Neural progenitor cell (in vitro differentiated cells): ENCODE measurements at regions not wholly inside any gene's neighbourhood (a gene's known extent, or its start where the extent isn't known, plus 50 kb on each side); places are given as distances from the start of the nearest gene placed in this dataset.

Source experiments
- DNase-seq: peaks from one replicate; pipeline ENCODE4 v3.0.0-alpha.2; 2016; ENCODE audit warnings: low spot score
- H2AFZ ChIP-seq: fragments of 200-600 bp; sonication (generic); replicated peaks from 2 replicates; pipeline ENCODE4 v1.6.1; 2016; ENCODE audit warnings: antibody characterized with exemption
- H3F3A ChIP-seq: fragments of 200-600 bp; sonication (generic); 2 replicates; pipeline ENCODE4 v1.6.1; 2016; ENCODE audit warnings: antibody characterized with exemption, low read depth
- H3K27ac ChIP-seq: fragments of 200-600 bp; sonication (generic); 2 replicates; pipeline ENCODE4 v1.5.1; 2016; ENCODE audit warnings: mild to moderate bottlenecking
- H3K27me3 ChIP-seq: fragments of 200-600 bp; sonication (generic); 2 replicates; pipeline ENCODE4 v1.6.1; 2016; ENCODE audit warnings: mild to moderate bottlenecking, moderate library complexity
- H3K36me3 ChIP-seq: fragments of 200-600 bp; sonication (generic); 2 replicates; pipeline ENCODE4 v1.5.1; 2016
- H3K4me1 ChIP-seq: fragments of 200-600 bp; sonication (generic); 2 replicates; pipeline ENCODE4 v1.6.1; 2016; ENCODE audit warnings: mixed run types
- H3K4me2 ChIP-seq: fragments of 200-600 bp; sonication (generic); 2 replicates; pipeline ENCODE4 v1.6.1; 2016
- H3K4me3 ChIP-seq: fragments of 200-600 bp; sonication (generic); 2 replicates; pipeline ENCODE4 v1.5.1; 2016
- H3K79me2 ChIP-seq: fragments of 200-600 bp; sonication (generic); 2 replicates; pipeline ENCODE4 v1.6.1; 2016; ENCODE audit warnings: low read depth
- H3K9ac ChIP-seq: fragments of 200-600 bp; sonication (generic); 2 replicates; pipeline ENCODE4 v1.6.1; 2016
- H3K9me3 ChIP-seq: fragments of 200-600 bp; sonication (generic); 2 replicates; pipeline ENCODE4 v1.5.1; 2016; ENCODE audit warnings: low read depth
- H4K20me1 ChIP-seq: fragments of 200-600 bp; sonication (generic); 2 replicates; pipeline ENCODE4 v1.6.1; 2016; ENCODE audit warnings: low read depth
- H3K27ac Mint-ChIP-seq: 3 replicates; pipeline ENCODE4 v1.8.0; 2021; ENCODE audit warnings: mixed read lengths
- H3K27me3 Mint-ChIP-seq: 2 replicates; pipeline ENCODE4 v1.8.0; 2022; ENCODE audit warnings: low read depth, mild to moderate bottlenecking, inconsistent platforms, moderate library complexity, mixed read lengths; ENCODE audit not compliant: insufficient read depth
- H3K36me3 Mint-ChIP-seq: 3 replicates; pipeline ENCODE4 v1.8.0; 2021; ENCODE audit warnings: mixed read lengths
- H3K4me1 Mint-ChIP-seq: 3 replicates; pipeline ENCODE4 v1.8.0; 2021; ENCODE audit warnings: mixed read lengths
- H3K4me3 Mint-ChIP-seq: 3 replicates; pipeline ENCODE4 v1.8.0; 2021; ENCODE audit warnings: mild to moderate bottlenecking, moderate library complexity, mixed read lengths
- H3K9me3 Mint-ChIP-seq: 3 replicates; pipeline ENCODE4 v1.8.0; 2020; ENCODE audit warnings: mixed read lengths
- EZH2 ChIP-seq: fragments of 200-600 bp; sonication (generic); IDR thresholded peaks from 2 replicates; pipeline ENCODE4 v1.6.1; 2017; ENCODE audit warnings: antibody characterized with exemption, mild to moderate bottlenecking, moderate library complexity
- EZH2phosphoT487 ChIP-seq: fragments of 200-600 bp; sonication (generic); IDR thresholded peaks from 2 replicates; pipeline ENCODE4 v1.6.1; 2017; ENCODE audit warnings: antibody characterized with exemption
- TF ChIP-seq, protein P1 (sequence below): fragments of 200-600 bp; sonication (generic); IDR thresholded peaks from 2 replicates; pipeline ENCODE4 v1.5.1; 2017; ENCODE audit warnings: antibody characterized with exemption, mild to moderate bottlenecking

DNA sequence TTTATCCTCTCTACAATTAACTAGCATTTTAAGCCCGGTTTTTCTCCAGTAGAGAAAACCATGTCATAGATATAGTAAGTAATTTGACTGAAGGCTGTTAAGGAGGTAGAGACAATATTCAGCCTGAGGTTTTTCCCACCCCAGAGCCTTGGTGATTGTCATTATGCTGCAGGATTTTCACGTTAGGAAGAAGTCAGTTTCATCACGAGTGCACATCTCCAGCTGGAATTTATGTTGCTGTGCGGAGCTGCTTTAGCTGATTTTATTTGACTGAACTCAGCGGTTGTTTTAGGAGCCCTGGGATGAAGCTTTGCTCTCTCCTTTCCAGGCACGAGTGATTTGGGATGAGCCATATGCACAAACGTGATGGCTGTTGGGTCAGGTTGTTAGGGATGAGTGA is 271.3 kb upstream of the RGMA start:
- Histone ChIP-seq H3K4me1 (peaks cover 58% of the 10 kb centered on the region), H3K27me3 (no peaks in the 10 kb centered on the region), H2AFZ (no peak overlapping the region), H3K4me3 (no peak overlapping the region), H3K4me2 (peak overlapping the region; percentile 49), H3K79me2 (peaks cover 7% of the 10 kb centered on the region), H3F3A (peaks cover 59% of the 10 kb centered on the region), H3K9me3 (no peaks in the 10 kb centered on the region), H3K36me3 (no peaks in the 10 kb centered on the region), H3K27ac (peak overlapping the region; percentile 62), H3K9ac (no peak overlapping the region), H4K20me1 (no peaks in the 10 kb centered on the region)
- peaks cover 20% of the 10 kb centered on the region for H3K36me3 Mint-ChIP-seq
- H3K4me3 Mint-ChIP-seq = no peak overlapping the region
- TF ChIP-seq EZH2phosphoT487 (no peak), EZH2 (no peak)
- TF ChIP-seq, protein P1, sequence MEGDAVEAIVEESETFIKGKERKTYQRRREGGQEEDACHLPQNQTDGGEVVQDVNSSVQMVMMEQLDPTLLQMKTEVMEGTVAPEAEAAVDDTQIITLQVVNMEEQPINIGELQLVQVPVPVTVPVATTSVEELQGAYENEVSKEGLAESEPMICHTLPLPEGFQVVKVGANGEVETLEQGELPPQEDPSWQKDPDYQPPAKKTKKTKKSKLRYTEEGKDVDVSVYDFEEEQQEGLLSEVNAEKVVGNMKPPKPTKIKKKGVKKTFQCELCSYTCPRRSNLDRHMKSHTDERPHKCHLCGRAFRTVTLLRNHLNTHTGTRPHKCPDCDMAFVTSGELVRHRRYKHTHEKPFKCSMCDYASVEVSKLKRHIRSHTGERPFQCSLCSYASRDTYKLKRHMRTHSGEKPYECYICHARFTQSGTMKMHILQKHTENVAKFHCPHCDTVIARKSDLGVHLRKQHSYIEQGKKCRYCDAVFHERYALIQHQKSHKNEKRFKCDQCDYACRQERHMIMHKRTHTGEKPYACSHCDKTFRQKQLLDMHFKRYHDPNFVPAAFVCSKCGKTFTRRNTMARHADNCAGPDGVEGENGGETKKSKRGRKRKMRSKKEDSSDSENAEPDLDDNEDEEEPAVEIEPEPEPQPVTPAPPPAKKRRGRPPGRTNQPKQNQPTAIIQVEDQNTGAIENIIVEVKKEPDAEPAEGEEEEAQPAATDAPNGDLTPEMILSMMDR = no peak
- no peak for DNase-seq
- H3K27me3 Mint-ChIP-seq = peaks cover 7% of the 10 kb centered on the region
- peaks cover 78% of the 10 kb centered on the region for H3K4me1 Mint-ChIP-seq
- peak overlapping the region; percentile 88 for H3K27ac Mint-ChIP-seq
- peaks cover 8% of the 10 kb centered on the region for H3K9me3 Mint-ChIP-seq

DNA sequence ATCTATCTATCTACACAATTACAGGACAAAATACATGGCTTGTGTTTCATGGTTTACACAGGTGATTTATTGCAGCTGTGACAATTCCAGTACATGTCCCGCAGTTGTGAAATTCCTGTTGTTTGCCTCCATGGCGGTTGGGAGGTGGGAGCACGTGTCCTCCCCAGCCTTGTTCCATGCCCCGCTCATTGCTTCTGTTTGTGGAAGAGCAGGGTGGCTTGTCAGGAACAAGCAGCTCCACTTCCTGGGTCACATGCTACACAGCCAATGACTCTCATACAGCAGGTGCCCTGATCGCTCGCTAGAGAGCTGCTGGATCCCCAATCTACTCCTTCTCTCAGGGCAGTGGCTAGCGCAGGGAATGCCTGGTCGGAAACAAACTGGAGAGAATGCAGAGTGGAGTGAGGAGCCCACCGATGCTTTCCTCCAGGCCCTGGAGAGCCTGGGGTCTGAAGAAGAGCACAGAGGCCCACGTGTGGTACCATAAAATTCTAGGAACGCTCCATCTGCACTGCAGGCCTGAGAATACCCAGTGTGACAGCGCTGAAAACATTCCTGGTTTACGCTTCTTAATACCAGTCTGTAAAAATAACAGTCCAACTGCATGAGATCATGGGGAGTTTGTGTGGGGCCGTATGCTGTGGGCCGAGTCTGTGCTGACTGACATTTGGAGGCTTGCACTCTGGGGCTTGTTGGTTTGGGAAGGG is 270.6 kb upstream of the RGMA start:
- H3K27ac ChIP-seq = peak overlapping the region; percentile 62
- H3K36me3 ChIP-seq = no peaks in the 10 kb centered on the region
- peak overlapping the region; percentile 14 for H3K4me3 Mint-ChIP-seq
- H3K9ac ChIP-seq = no peak overlapping the region
- H3K4me2 ChIP-seq = no peak overlapping the region
- H3K27me3 ChIP-seq = no peaks in the 10 kb centered on the region
- H4K20me1 ChIP-seq = no peaks in the 10 kb centered on the region
- peaks cover 53% of the 10 kb centered on the region for H3F3A ChIP-seq
- H3K27me3 Mint-ChIP-seq = peaks cover 7% of the 10 kb centered on the region
- no peaks in the 10 kb centered on the region for H3K9me3 ChIP-seq
- TF ChIP-seq, protein P1 = no peak
- TF ChIP-seq EZH2phosphoT487 (no peak), EZH2 (no peak)
- H3K9me3 Mint-ChIP-seq = peaks cover 16% of the 10 kb centered on the region
- no peak overlapping the region for H3K4me3 ChIP-seq
- H2AFZ ChIP-seq = no peak overlapping the region
- peaks cover 7% of the 10 kb centered on the region for H3K79me2 ChIP-seq
- H3K4me1 ChIP-seq = peaks cover 56% of the 10 kb centered on the region
- peak overlapping the region; percentile 88 for H3K27ac Mint-ChIP-seq
- H3K4me1 Mint-ChIP-seq = peaks cover 72% of the 10 kb centered on the region
- DNase-seq = no peak
- peaks cover 26% of the 10 kb centered on the region for H3K36me3 Mint-ChIP-seq

DNA sequence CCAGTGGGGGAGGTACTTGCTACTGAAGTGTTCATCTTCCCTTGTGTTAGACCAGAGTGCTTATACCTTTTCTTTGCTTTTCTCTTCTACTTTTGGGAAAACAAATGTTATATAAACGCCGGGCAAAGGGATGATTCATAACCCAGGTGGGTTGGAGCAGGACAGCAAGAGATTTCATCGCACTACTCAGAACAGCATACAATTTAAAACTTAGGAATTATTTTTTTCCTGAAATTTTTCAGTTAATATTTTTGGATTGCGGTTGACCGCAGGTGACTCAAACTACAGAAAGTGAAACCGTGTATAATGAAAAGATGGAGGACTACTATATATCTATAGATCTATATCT is 270.0 kb upstream of the RGMA start:
- Histone ChIP-seq H3F3A (peaks cover 53% of the 10 kb centered on the region), H3K4me3 (no peak overlapping the region), H2AFZ (no peak overlapping the region), H3K9ac (no peak overlapping the region), H3K27ac (peak overlapping the region; percentile 56), H3K4me2 (peak overlapping the region; percentile 25), H3K27me3 (no peaks in the 10 kb centered on the region), H3K36me3 (no peaks in the 10 kb centered on the region), H3K4me1 (peaks cover 56% of the 10 kb centered on the region), H4K20me1 (no peaks in the 10 kb centered on the region), H3K9me3 (no peaks in the 10 kb centered on the region), H3K79me2 (peaks cover 7% of the 10 kb centered on the region)
- Mint-ChIP-seq H3K4me1 (peaks cover 68% of the 10 kb centered on the region), H3K27ac (peak overlapping the region; percentile 94), H3K4me3 (no peak overlapping the region), H3K36me3 (peaks cover 29% of the 10 kb centered on the region), H3K27me3 (peaks cover 7% of the 10 kb centered on the region), H3K9me3 (peaks cover 16% of the 10 kb centered on the region)
- TF ChIP-seq, protein P1 = no peak
- no peak for TF ChIP-seq EZH2phosphoT487
- TF ChIP-seq EZH2 = no peak
- DNase-seq = no peak
